Left lung (tissue), 4 donors: ENCODE measurements at regions not wholly inside any gene's neighbourhood (a gene's known extent, or its start where the extent isn't known, plus 50 kb on each side); places are given as distances from the start of the nearest gene placed in this dataset.

Source experiments
- ATAC-seq: fragments of 200-7000 bp; cut with Tn5 transposase; one replicate; pipeline ENCODE4 v1.9.1; 2020; ENCODE audit warnings: moderate library complexity
- DNase-seq, 4 donors: peaks; one replicate each; pipeline ENCODE4 v3.0.0-alpha.2; 2013 to 2020
- H3K27ac ChIP-seq, 2 donors: fragments of 200-600 bp; sonication (generic) in 1 of 2; one replicate each; pipeline versions ENCODE4 v1.5.0 to v1.8.0; 2020 to 2021
- H3K27me3 ChIP-seq, 2 donors: fragments of 200-600 bp; sonication (generic) in 1 of 2; one replicate each; pipeline versions ENCODE4 v1.5.0 to v1.8.0; 2020 to 2021
- H3K36me3 ChIP-seq, 2 donors: fragments of 200-600 bp; sonication (generic) in 1 of 2; one replicate each; pipeline versions ENCODE4 v1.5.0 to v1.8.0; 2020 to 2021
- H3K4me1 ChIP-seq, 2 donors: fragments of 200-600 bp; one replicate each; pipeline ENCODE4 v1.8.0; 2021
- H3K4me3 ChIP-seq, 2 donors: fragments of 200-600 bp; sonication (generic) in 1 of 2; one replicate each; pipeline versions ENCODE4 v1.5.0 to v1.8.0; 2020 to 2021; ENCODE audit warnings: mild to moderate bottlenecking in 1 of 2
- H3K9me3 ChIP-seq, 2 donors: fragments of 200-600 bp; sonication (generic) in 1 of 2; one replicate each; pipeline versions ENCODE4 v1.5.0 to v1.8.0; 2020 to 2021
- CTCF ChIP-seq, 2 donors: fragments of 200-600 bp; sonication (generic) in 1 of 2; IDR thresholded peaks; one replicate each; pipeline versions ENCODE4 v1.5.0 to v1.8.0; 2021; ENCODE audit warnings: antibody characterized with exemption in 2 of 2
- intact Hi-C, 2 donors: fragments of 100-400 bp; cut with DNase I; formaldehyde crosslinking; loops; one replicate each; pipeline versions ENCODE4 v1.11.2 to v1.14.2; 2022
- donor health status: DM: no; HTN: yes; CAD: no.
- donor health status: DM: no; HTN: no; CAD: no.

- ATAC-seq (no peak), DNase-seq (no peak)
- no peak overlapping the region for H3K27ac ChIP-seq
- no peaks in the 10 kb centered on the region for H3K27me3 ChIP-seq
- no peaks in the 10 kb centered on the region for H3K36me3 ChIP-seq
- no peak for TF ChIP-seq CTCF (IDR thresholded peaks at IDR 0.05)
- peaks cover 0 to 12% of the 10 kb centered on the region in 2 donors for H3K4me1 ChIP-seq
- H3K4me3 ChIP-seq, result no peak overlapping the region
- no peaks in the 10 kb centered on the region for H3K9me3 ChIP-seq
- intact Hi-C loops, result no loop called here
These were observed 207.0 kb downstream of the BCOR start for GRCh38 chrX:39890807-39891206.

- Histone ChIP-seq H3K36me3 (no peaks in the 10 kb centered on the region), H3K4me1 (peaks cover 0 to 12% of the 10 kb centered on the region in 2 donors), H3K9me3 (no peaks in the 10 kb centered on the region), H3K27me3 (no peaks in the 10 kb centered on the region), H3K4me3 (no peak overlapping the region), H3K27ac (no peak overlapping the region)
- intact Hi-C loops, result no loop called here
- TF ChIP-seq CTCF (IDR thresholded peaks at IDR 0.05), result no peak
- DNase-seq (no peak), ATAC-seq (peak; percentile 41)
These were observed 206.0 kb downstream of the BCOR start for GRCh38 chrX:39891781-39892180.

- TF ChIP-seq CTCF (IDR thresholded peaks at IDR 0.05), result no peak
- H3K36me3 ChIP-seq, result no peaks in the 10 kb centered on the region
- H3K4me1 ChIP-seq, result peaks cover 0 to 16% of the 10 kb centered on the region in 2 donors
- ATAC-seq (no peak), DNase-seq (no peak)
- H3K27me3 ChIP-seq, result no peaks in the 10 kb centered on the region
- H3K4me3 ChIP-seq, result no peak overlapping the region
- H3K27ac ChIP-seq, result peak overlapping the region in 1 of 2 donors; percentile 50
- H3K9me3 ChIP-seq, result no peaks in the 10 kb centered on the region
- intact Hi-C loops, result no loop called here
These were observed 204.1 kb downstream of the BCOR start for GRCh38 chrX:39893417-39894338.

GRCh38 chrX:39894683-39895082, 203.1 kb downstream of the BCOR start:
- Histone ChIP-seq H3K27ac (peak overlapping the region in 1 of 2 donors; percentile 50), H3K9me3 (no peaks in the 10 kb centered on the region), H3K27me3 (no peaks in the 10 kb centered on the region), H3K36me3 (no peaks in the 10 kb centered on the region), H3K4me1 (peaks cover 0 to 16% of the 10 kb centered on the region in 2 donors), H3K4me3 (no peak overlapping the region)
- DNase-seq (peak in 1 of 4 donors; percentile 58), ATAC-seq (peak; percentile 56)
- TF ChIP-seq CTCF (IDR thresholded peaks at IDR 0.05), result no peak
- intact Hi-C loops, result no loop called here

- no peaks in the 10 kb centered on the region for H3K36me3 ChIP-seq
- H3K9me3 ChIP-seq, result no peaks in the 10 kb centered on the region
- ATAC-seq, result no peak
- H3K27ac ChIP-seq, result peak overlapping the region in 1 of 2 donors; percentile 50
- DNase-seq, result no peak
- H3K27me3 ChIP-seq, result no peaks in the 10 kb centered on the region
- no peak overlapping the region for H3K4me3 ChIP-seq
- peaks cover 0 to 16% of the 10 kb centered on the region in 2 donors for H3K4me1 ChIP-seq
- intact Hi-C loops, result no loop called here
- TF ChIP-seq CTCF (IDR thresholded peaks at IDR 0.05), result no peak
These were observed 202.3 kb downstream of the BCOR start for GRCh38 chrX:39895218-39896110.
